GM12891 (cell line): ENCODE measurements at regions not wholly inside any gene's neighbourhood (a gene's known extent, or its start where the extent isn't known, plus 50 kb on each side); places are given as distances from the start of the nearest gene placed in this dataset.

Experiments
- PAX5 ChIP-seq: IDR thresholded peaks from 2 replicates; pipeline ENCODE4 v1.6.1; 2011; ENCODE audit warnings: low read length, moderate library complexity, mild to moderate bottlenecking; ENCODE audit not compliant: insufficient read depth, severe bottlenecking
- POLR2A ChIP-seq: IDR thresholded peaks from 2 replicates; pipeline ENCODE4 v1.6.1; 2011; ENCODE audit warnings: low read depth, low read length, control low read depth
- POLR2AphosphoS5 ChIP-seq: IDR thresholded peaks from 2 replicates; pipeline ENCODE4 v1.6.1; 2011; ENCODE audit warnings: low read depth, low read length, control low read depth
- POU2F2 ChIP-seq: IDR thresholded peaks from 2 replicates; pipeline ENCODE4 v1.6.1; 2011; ENCODE audit warnings: low read depth, mild to moderate bottlenecking, control low read depth, low read length, moderate library complexity
- SPI1 ChIP-seq: IDR thresholded peaks from 2 replicates; pipeline ENCODE4 v1.6.1; 2011; ENCODE audit warnings: low read depth, low read length, control low read depth
- TAF1 ChIP-seq: IDR thresholded peaks from 2 replicates; pipeline ENCODE4 v1.6.1; 2011; ENCODE audit warnings: low read depth, low read length, control low read depth

DNA sequence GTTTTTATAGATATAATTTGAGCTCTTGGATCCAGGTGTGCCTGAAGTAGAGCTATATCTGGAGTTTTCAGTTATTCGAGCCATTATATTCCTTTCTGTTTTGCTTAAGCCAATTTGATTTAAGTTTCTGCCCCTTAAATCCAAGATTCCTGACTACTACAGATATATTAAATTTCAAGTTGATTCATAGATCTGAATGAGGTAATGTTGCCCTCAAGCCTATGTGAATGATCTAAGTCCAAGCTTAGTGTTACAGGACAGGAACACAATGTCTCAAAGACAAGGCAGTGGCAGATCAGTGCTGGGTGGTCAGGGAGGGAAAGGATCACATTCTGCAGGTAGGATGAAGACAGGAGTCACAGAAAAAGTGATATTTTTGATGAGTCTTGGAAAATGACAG lies 75.7 kb upstream of the CTBP2 start:
- no peak for TF ChIP-seq POLR2A
- TF ChIP-seq POLR2AphosphoS5 = no peak
- TF ChIP-seq POU2F2 = no peak
- TF ChIP-seq SPI1 = no peak
- no peak for TF ChIP-seq TAF1
- TF ChIP-seq PAX5 = no peak
